Coronary artery (tissue), 2 donors: ENCODE measurements at regions not wholly inside any gene's neighbourhood (a gene's known extent, or its start where the extent isn't known, plus 50 kb on each side); places are given as distances from the start of the nearest gene placed in this dataset.

ENCODE experiments used
- DNase-seq: peaks from one replicate; pipeline ENCODE4 v3.0.0-alpha.2; 2017; ENCODE audit warnings: low spot score
- H3K27ac ChIP-seq, 2 donors: fragments of 200-600 bp; sonication (generic); one replicate each; pipeline ENCODE4 v1.5.1; 2016 to 2019
- H3K4me3 ChIP-seq: fragments of 200-600 bp; sonication (generic); 2 replicates; pipeline ENCODE4 v1.5.1; 2016; ENCODE audit warnings: mild to moderate bottlenecking, moderate library complexity
- CTCF ChIP-seq: fragments of 200-600 bp; sonication (generic); IDR thresholded peaks from one replicate; pipeline ENCODE4 v1.5.1; 2019; ENCODE audit warnings: antibody characterized with exemption

GRCh38 chr3:81029861-81030260 is 731.6 kb downstream of the GBE1 start:
- DNase-seq: no peak
- no peak overlapping the region for H3K4me3 ChIP-seq
- H3K27ac ChIP-seq: no peak overlapping the region
- TF ChIP-seq CTCF: no peak

GRCh38 chr3:81027344-81027743 is 734.1 kb downstream of the GBE1 start:
- no peak for DNase-seq

GRCh38 chr3:81024560-81024959 is 736.9 kb downstream of the GBE1 start:
- Histone ChIP-seq H3K27ac (no peak overlapping the region), H3K4me3 (no peak overlapping the region)
- TF ChIP-seq CTCF: no peak
- no peak for DNase-seq

More at GRCh38 chr3:81027344-81027743, 734.1 kb downstream of the GBE1 start:
- no peak for TF ChIP-seq CTCF
- H3K4me3 ChIP-seq: no peak overlapping the region
- H3K27ac ChIP-seq: no peak overlapping the region

GRCh38 chr3:81022339-81022738 is 739.1 kb downstream of the GBE1 start:
- no peak overlapping the region for H3K27ac ChIP-seq
- no peak for TF ChIP-seq CTCF

GRCh38 chr3:81013360-81013759 is 748.1 kb downstream of the GBE1 start:
- DNase-seq: no peak
- TF ChIP-seq CTCF: no peak
- Histone ChIP-seq H3K4me3 (no peak overlapping the region), H3K27ac (no peak overlapping the region)

More at GRCh38 chr3:81022339-81022738, 739.1 kb downstream of the GBE1 start:
- H3K4me3 ChIP-seq: no peak overlapping the region
- no peak for DNase-seq

GRCh38 chr3:81005992-81006391 is 755.5 kb downstream of the GBE1 start:
- no peak for TF ChIP-seq CTCF
- no peak overlapping the region for H3K4me3 ChIP-seq

GRCh38 chr3:81003817-81004216 is 757.6 kb downstream of the GBE1 start:
- DNase-seq: no peak
- no peak for TF ChIP-seq CTCF
- H3K4me3 ChIP-seq: no peak overlapping the region

More at GRCh38 chr3:81005992-81006391, 755.5 kb downstream of the GBE1 start:
- no peak overlapping the region for H3K27ac ChIP-seq
- no peak for DNase-seq

More at GRCh38 chr3:81003817-81004216, 757.6 kb downstream of the GBE1 start:
- no peak overlapping the region for H3K27ac ChIP-seq
